Natural killer cell treated with Interleukin-12 subunit alpha and Interleukin-12 subunit beta and Interleukin-15 and Interleukin-18, amount 100 ng/mL, for 72 hours (primary cell): ENCODE measurements at regions not wholly inside any gene's neighbourhood (a gene's known extent, or its start where the extent isn't known, plus 50 kb on each side); places are given as distances from the start of the nearest gene placed in this dataset.

Experiments used
- ATAC-seq, 2 donors: fragments of 150-1000 bp; cut with Tn5 transposase in 1 of 2; sonication (Bioruptor Pico), chemical (Tn5 transposase) in 1 of 2; 2 replicates each; pipeline ENCODE4 v1.10.0; 2021
- DNase-seq: peaks from one replicate; pipeline ENCODE4 v3.0.0; 2022; ENCODE audit warnings: low spot score
- H3K27ac Mint-ChIP-seq, 2 donors: 1 replicate in 1 of 2; 2 replicates in 1 of 2; pipeline ENCODE4 v1.8.0; 2022; ENCODE audit warnings: mixed read lengths in 2 of 2, mild to moderate bottlenecking in 1 of 2, moderate library complexity in 1 of 2
- H3K27me3 Mint-ChIP-seq, 2 donors: 1 replicate in 1 of 2; 2 replicates in 1 of 2; pipeline ENCODE4 v1.8.0; 2022; ENCODE audit warnings: mixed read lengths in 2 of 2
- H3K36me3 Mint-ChIP-seq: one replicate; pipeline ENCODE4 v1.8.0; 2022; ENCODE audit warnings: mixed read lengths
- H3K4me1 Mint-ChIP-seq, 2 donors: 1 replicate in 1 of 2; 2 replicates in 1 of 2; pipeline ENCODE4 v1.8.0; 2022; ENCODE audit warnings: low read depth in 2 of 2, mixed read lengths in 2 of 2, mild to moderate bottlenecking in 1 of 2
- H3K4me3 Mint-ChIP-seq: one replicate; pipeline ENCODE4 v1.8.0; 2022; ENCODE audit warnings: mixed read lengths
- H3K9me3 Mint-ChIP-seq: 2 replicates; pipeline ENCODE4 v1.8.0; 2022; ENCODE audit warnings: mixed read lengths

GRCh38 chr2:145199827-145200706, 680.1 kb upstream of the ZEB2 start:
- no peak overlapping the region for H3K4me3 Mint-ChIP-seq
- H3K27ac Mint-ChIP-seq, result no peak overlapping the region
- H3K9me3 Mint-ChIP-seq, result no peaks in the 10 kb centered on the region
- DNase-seq (no peak), ATAC-seq (no peak)
- peaks cover 7 to 14% of the 10 kb centered on the region in 2 donors for H3K27me3 Mint-ChIP-seq
- no peaks in the 10 kb centered on the region for H3K4me1 Mint-ChIP-seq
- no peaks in the 10 kb centered on the region for H3K36me3 Mint-ChIP-seq

- no peak for ATAC-seq
- Mint-ChIP-seq H3K9me3 (no peaks in the 10 kb centered on the region), H3K27ac (no peak overlapping the region)
Observed at GRCh38 chr2:145199042-145199441, 679.1 kb upstream of the ZEB2 start.

DNA sequence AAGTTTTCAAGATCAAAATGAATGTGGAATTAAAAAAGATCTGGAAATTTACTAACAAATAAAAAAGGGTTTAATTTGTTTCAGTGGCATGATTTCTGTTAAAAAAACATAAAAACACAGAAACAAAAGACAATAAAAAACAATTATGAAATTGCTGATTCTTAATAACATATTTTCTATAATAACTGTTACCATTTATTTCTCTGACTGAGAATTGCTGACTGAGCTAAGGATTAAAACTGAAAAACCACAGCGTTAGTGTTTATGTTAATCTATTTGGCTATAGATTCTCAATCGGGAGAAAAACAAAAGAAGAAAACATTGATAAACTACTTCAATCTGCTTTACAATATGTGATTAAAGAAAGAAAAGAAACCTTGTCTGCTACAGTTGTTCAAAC, 678.6 kb upstream of the ZEB2 start:
- H3K4me3 Mint-ChIP-seq, result no peak overlapping the region
- DNase-seq (no peak), ATAC-seq (no peak)
- H3K4me1 Mint-ChIP-seq, result no peaks in the 10 kb centered on the region
- peaks cover 7 to 17% of the 10 kb centered on the region in 2 donors for H3K27me3 Mint-ChIP-seq
- H3K27ac Mint-ChIP-seq, result no peak overlapping the region
- H3K36me3 Mint-ChIP-seq, result no peaks in the 10 kb centered on the region
- H3K9me3 Mint-ChIP-seq, result no peaks in the 10 kb centered on the region

More at GRCh38 chr2:145199042-145199441, 679.1 kb upstream of the ZEB2 start:
- H3K4me1 Mint-ChIP-seq, result no peaks in the 10 kb centered on the region
- peaks cover 7 to 17% of the 10 kb centered on the region in 2 donors for H3K27me3 Mint-ChIP-seq
- no peak overlapping the region for H3K4me3 Mint-ChIP-seq
- H3K36me3 Mint-ChIP-seq, result no peaks in the 10 kb centered on the region
- DNase-seq, result no peak

DNA sequence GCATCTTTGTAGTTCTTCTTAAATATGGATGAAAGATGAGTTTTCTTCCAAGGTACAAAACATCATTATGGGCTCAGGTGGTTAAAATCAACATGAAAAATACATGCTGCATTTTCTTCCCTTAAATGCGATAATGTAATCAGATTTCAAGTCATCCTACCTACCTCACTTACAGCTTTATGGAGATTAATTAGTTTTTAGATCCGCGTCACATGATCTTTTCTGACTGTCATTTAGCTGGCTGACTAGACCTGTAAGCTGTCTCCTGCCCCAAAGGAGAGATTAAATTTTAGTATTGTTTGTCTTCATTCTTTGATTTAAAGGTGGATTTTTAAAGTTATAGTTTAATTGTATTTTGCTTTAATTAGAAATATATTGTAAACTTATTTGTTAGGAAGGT, 678.0 kb upstream of the ZEB2 start:
- H3K9me3 Mint-ChIP-seq, result no peaks in the 10 kb centered on the region
- DNase-seq (no peak), ATAC-seq (no peak)
- H3K4me3 Mint-ChIP-seq, result no peak overlapping the region
- no peaks in the 10 kb centered on the region for H3K36me3 Mint-ChIP-seq
- H3K27ac Mint-ChIP-seq, result no peak overlapping the region
- peaks cover 7 to 17% of the 10 kb centered on the region in 2 donors for H3K27me3 Mint-ChIP-seq
- H3K4me1 Mint-ChIP-seq, result no peaks in the 10 kb centered on the region

- no peaks in the 10 kb centered on the region for H3K4me1 Mint-ChIP-seq
- peaks cover 15 to 17% of the 10 kb centered on the region in 2 donors for H3K27me3 Mint-ChIP-seq
- H3K27ac Mint-ChIP-seq, result no peak overlapping the region
- DNase-seq (no peak), ATAC-seq (no peak)
- no peaks in the 10 kb centered on the region for H3K9me3 Mint-ChIP-seq
- H3K4me3 Mint-ChIP-seq, result no peak overlapping the region
- no peaks in the 10 kb centered on the region for H3K36me3 Mint-ChIP-seq
Observed at GRCh38 chr2:145194673-145195072, 674.8 kb upstream of the ZEB2 start.

- peaks cover 8 to 9% of the 10 kb centered on the region in 2 donors for H3K4me1 Mint-ChIP-seq
Observed at GRCh38 chr2:145190031-145190703, 670.2 kb upstream of the ZEB2 start.

DNA sequence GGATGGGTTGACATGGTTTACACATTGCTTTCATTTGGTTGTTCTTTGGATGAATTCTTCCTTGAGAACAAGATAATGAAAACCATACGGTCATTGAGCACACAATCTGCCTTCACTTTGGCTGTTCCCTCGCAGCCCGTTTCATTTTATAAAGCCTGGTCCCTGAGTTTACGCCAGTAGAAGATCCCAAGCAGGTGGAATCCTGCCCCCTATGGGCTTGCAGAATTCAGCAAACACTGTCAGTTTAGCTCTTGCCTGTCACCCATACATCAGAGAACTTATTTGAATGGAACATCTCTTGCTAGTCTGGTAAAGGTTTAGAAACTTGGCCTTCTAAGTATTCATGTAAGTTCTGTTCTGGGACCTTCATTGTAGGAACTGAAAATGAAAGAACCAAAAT, 666.4 kb upstream of the ZEB2 start:
- H3K36me3 Mint-ChIP-seq, result no peaks in the 10 kb centered on the region
- H3K27me3 Mint-ChIP-seq, result peaks cover 0 to 7% of the 10 kb centered on the region in 2 donors
- no peak for DNase-seq
- no peak overlapping the region for H3K4me3 Mint-ChIP-seq
- no peak overlapping the region for H3K27ac Mint-ChIP-seq
- H3K9me3 Mint-ChIP-seq, result no peaks in the 10 kb centered on the region
- ATAC-seq, result no peak
- H3K4me1 Mint-ChIP-seq, result peaks cover 13 to 14% of the 10 kb centered on the region in 2 donors

More at GRCh38 chr2:145190031-145190703, 670.2 kb upstream of the ZEB2 start:
- H3K27me3 Mint-ChIP-seq, result peaks cover 7 to 8% of the 10 kb centered on the region in 2 donors
- no peak overlapping the region for H3K4me3 Mint-ChIP-seq
- H3K27ac Mint-ChIP-seq, result no peak overlapping the region
- no peak for ATAC-seq
- no peaks in the 10 kb centered on the region for H3K36me3 Mint-ChIP-seq
- no peak for DNase-seq
- no peaks in the 10 kb centered on the region for H3K9me3 Mint-ChIP-seq

DNA sequence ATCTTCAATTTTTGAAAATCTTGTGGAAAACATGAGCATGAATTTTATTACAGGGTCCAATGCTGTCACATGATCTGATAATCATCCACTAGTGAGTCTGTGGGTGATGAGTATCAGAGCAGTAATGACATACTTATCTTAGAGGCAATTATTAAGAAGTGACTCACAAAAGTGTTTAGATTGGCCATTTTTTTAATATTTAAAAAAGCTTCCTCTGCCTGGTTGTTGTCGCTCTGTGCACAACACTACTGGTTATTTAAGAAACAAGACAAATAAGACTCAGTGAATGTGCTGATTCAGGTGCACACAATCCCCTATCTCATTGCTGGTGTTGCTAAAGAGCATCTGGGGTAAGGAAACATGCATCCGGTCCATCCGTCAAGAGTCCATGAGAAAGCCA, 665.8 kb upstream of the ZEB2 start:
- peaks cover 13 to 14% of the 10 kb centered on the region in 2 donors for H3K4me1 Mint-ChIP-seq
- DNase-seq, result no peak
- ATAC-seq, result no peak
- no peak overlapping the region for H3K27ac Mint-ChIP-seq
- no peaks in the 10 kb centered on the region for H3K36me3 Mint-ChIP-seq
- H3K4me3 Mint-ChIP-seq, result no peak overlapping the region
- H3K9me3 Mint-ChIP-seq, result no peaks in the 10 kb centered on the region
- H3K27me3 Mint-ChIP-seq, result peaks cover 0 to 7% of the 10 kb centered on the region in 2 donors

GRCh38 chr2:145184741-145185651, 665.1 kb upstream of the ZEB2 start:
- ATAC-seq (no peak), DNase-seq (no peak)
- Mint-ChIP-seq H3K4me1 (peaks cover 13 to 14% of the 10 kb centered on the region in 2 donors), H3K27ac (peak overlapping the region in 1 of 2 donors; percentile 27), H3K27me3 (peaks cover 0 to 7% of the 10 kb centered on the region in 2 donors), H3K9me3 (no peaks in the 10 kb centered on the region), H3K4me3 (no peak overlapping the region), H3K36me3 (no peaks in the 10 kb centered on the region)

- no peak for DNase-seq
- no peak for ATAC-seq
- H3K27me3 Mint-ChIP-seq, result peaks cover 0 to 14% of the 10 kb centered on the region in 2 donors
- H3K4me3 Mint-ChIP-seq, result no peak overlapping the region
- H3K27ac Mint-ChIP-seq, result no peak overlapping the region
- no peaks in the 10 kb centered on the region for H3K36me3 Mint-ChIP-seq
- H3K9me3 Mint-ChIP-seq, result no peaks in the 10 kb centered on the region
- no peaks in the 10 kb centered on the region for H3K4me1 Mint-ChIP-seq
Observed at GRCh38 chr2:145169285-145169684, 649.4 kb upstream of the ZEB2 start.

DNA sequence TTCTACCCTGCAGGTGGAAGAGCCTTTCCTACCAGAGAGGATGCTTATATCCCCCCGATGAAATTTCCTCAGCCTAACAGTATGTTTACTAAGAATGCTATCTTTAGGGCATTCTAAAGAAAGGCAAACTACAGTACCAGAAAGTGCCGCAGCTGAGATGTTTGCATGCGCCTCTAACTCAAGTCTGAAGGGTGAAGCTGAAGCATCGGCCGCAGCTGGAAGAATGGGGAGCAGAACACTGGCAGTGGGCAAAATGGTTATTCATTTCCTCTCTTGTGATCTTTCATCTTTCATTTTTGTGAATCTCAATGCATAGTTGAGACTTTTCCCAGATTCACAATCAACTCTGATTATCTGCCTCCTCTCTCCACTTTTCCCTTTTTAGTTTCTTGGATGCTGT, 648.2 kb upstream of the ZEB2 start:
- peaks cover 0 to 14% of the 10 kb centered on the region in 2 donors for H3K27me3 Mint-ChIP-seq
- H3K27ac Mint-ChIP-seq, result no peak overlapping the region
- ATAC-seq, result no peak
- no peak for DNase-seq
- H3K4me1 Mint-ChIP-seq, result no peaks in the 10 kb centered on the region
- H3K36me3 Mint-ChIP-seq, result no peaks in the 10 kb centered on the region
- no peaks in the 10 kb centered on the region for H3K9me3 Mint-ChIP-seq
- no peak overlapping the region for H3K4me3 Mint-ChIP-seq

DNA sequence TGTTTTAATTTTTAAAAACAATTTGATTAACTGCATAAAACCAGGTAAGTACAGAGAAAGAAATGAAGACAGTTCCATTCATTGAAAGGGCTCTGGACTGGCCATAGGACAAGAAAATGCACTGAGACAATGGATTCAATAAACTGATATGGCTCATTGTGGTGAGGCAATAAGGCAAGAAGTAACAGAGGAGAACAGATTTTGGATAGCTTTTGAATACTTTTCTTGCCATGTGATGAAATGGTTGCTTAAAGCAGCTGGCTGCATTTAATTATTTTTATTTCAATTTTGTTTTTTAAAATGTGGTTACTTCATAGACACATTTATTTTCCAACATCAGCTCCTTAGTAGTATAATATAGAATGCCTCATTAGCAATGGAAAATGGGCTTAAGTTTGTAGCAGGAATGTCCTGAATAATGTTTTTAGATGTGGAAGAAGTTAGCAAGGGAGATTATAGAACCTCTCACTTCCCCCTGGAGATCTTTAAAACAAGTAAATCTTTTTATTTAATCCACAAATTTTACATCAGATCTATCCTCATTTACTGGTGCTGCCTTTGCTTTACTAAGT, 646.9 kb upstream of the ZEB2 start:
- DNase-seq (no peak), ATAC-seq (no peak)
- peaks cover 3% of the 10 kb centered on the region for H3K9me3 Mint-ChIP-seq
- H3K27me3 Mint-ChIP-seq, result peaks cover 0 to 11% of the 10 kb centered on the region in 2 donors
- H3K36me3 Mint-ChIP-seq, result no peaks in the 10 kb centered on the region
- peaks cover 0 to 5% of the 10 kb centered on the region in 2 donors for H3K4me1 Mint-ChIP-seq
- H3K27ac Mint-ChIP-seq, result no peak overlapping the region
- H3K4me3 Mint-ChIP-seq, result no peak overlapping the region

- H3K9me3 Mint-ChIP-seq, result peaks cover 3% of the 10 kb centered on the region
- no peak overlapping the region for H3K27ac Mint-ChIP-seq
- no peaks in the 10 kb centered on the region for H3K36me3 Mint-ChIP-seq
- DNase-seq, result no peak
- no peaks in the 10 kb centered on the region for H3K27me3 Mint-ChIP-seq
- H3K4me1 Mint-ChIP-seq, result peaks cover 0 to 5% of the 10 kb centered on the region in 2 donors
- ATAC-seq, result no peak
- H3K4me3 Mint-ChIP-seq, result no peak overlapping the region
Observed at GRCh38 chr2:145161656-145162055, 641.7 kb upstream of the ZEB2 start.
